ENCODE measurements at regions not wholly inside any gene's neighbourhood (a gene's known extent, or its start where the extent isn't known, plus 50 kb on each side); places are given as distances from the start of the nearest gene placed in this dataset.

DNA sequence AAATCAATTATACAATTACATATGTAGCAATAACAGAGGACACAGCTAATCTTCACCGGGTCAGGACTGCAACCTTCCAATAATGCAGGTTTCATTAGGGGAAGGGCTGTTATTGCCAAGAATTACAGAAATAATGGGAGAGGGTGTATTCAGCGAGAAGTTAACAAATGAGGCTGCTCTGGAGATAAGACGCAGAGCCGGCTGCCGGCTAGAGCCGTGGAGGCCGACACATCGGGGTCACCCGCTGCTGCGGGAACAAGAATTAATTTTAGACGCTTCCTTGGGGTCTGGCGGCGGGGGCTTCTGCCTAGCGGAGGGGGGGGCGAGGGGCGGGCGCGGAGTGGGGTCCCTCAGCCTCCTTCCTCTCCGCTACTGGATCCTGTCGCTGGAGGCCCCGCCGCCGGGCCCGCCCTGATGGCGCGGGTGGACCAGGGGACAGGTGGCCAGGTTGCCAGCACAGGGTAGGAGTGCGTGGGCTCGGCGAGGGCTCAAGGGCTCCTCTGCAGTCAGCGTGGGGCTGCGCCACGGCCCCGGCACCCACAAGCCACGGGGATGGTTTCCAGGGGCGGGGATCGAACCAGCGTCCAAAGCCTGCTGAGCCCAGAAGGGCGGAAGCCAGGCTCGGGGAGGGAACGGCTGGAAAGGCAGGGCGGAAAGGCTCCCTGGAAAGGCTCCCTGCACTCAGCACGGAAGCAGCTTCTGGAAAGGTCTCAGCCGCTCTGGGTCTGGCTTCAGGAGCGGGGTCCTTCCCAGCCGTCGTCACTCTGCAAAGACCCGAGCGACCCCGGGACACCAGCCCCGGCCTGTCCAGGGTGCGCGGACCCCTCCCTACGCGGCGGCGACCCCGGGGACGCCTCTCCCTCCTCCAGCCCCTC lies 113.8 kb upstream of the NKX1-1 start:
- H3K27me3 ChIP-seq (replicated peaks; ENCODE audit: insufficient read depth, low read depth, low read length, poor library complexity) = peaks cover 47% of the 10 kb centered on the region
- BruUV-seq (replicated peaks) = no TSS peak
- no peaks in the 10 kb centered on the region for H3K9me3 ChIP-seq (ENCODE audit: low read depth, low read length, poor library complexity, severe bottlenecking)
- H3K4me1 ChIP-seq (ENCODE audit: insufficient read depth, low read length, poor library complexity, severe bottlenecking) = peaks cover 7% of the 10 kb centered on the region
- TF ChIP-seq EZH2 (IDR thresholded peaks at IDR 0.05; ENCODE audit: borderline replicate concordance, low read depth, low read length, poor library complexity, severe bottlenecking) = no peak
- TF ChIP-seq, protein P1, sequence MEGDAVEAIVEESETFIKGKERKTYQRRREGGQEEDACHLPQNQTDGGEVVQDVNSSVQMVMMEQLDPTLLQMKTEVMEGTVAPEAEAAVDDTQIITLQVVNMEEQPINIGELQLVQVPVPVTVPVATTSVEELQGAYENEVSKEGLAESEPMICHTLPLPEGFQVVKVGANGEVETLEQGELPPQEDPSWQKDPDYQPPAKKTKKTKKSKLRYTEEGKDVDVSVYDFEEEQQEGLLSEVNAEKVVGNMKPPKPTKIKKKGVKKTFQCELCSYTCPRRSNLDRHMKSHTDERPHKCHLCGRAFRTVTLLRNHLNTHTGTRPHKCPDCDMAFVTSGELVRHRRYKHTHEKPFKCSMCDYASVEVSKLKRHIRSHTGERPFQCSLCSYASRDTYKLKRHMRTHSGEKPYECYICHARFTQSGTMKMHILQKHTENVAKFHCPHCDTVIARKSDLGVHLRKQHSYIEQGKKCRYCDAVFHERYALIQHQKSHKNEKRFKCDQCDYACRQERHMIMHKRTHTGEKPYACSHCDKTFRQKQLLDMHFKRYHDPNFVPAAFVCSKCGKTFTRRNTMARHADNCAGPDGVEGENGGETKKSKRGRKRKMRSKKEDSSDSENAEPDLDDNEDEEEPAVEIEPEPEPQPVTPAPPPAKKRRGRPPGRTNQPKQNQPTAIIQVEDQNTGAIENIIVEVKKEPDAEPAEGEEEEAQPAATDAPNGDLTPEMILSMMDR (conservative IDR thresholded peaks at IDR 0.05; ENCODE audit: low read depth, low read length) = no peak
- H3K27ac ChIP-seq (ENCODE audit: low read depth, low read length, poor library complexity, severe bottlenecking) = no peak overlapping the region
- H3K4me3 ChIP-seq (ENCODE audit: low read depth, low read length, poor library complexity, severe bottlenecking) = no peak overlapping the region
- POLR2A ChIA-PET (ENCODE audit: low non-redundant PET) = interaction anchor here (0.7 kb wide), 1 partner anchor 8 kb away, joined by 3 read pairs; no protein-coding TSS in a partner anchor
- H3K36me3 ChIP-seq (ENCODE audit: insufficient read depth, low read length, poor library complexity, severe bottlenecking) = no peaks in the 10 kb centered on the region
- intact Hi-C loops (cut with micrococcal nuclease; ENCODE audit: unreplicated experiment) = no loop called here
- CTCF ChIA-PET = no interaction called here
- no peak for DNase-seq (ENCODE audit: low spot score)

DNA sequence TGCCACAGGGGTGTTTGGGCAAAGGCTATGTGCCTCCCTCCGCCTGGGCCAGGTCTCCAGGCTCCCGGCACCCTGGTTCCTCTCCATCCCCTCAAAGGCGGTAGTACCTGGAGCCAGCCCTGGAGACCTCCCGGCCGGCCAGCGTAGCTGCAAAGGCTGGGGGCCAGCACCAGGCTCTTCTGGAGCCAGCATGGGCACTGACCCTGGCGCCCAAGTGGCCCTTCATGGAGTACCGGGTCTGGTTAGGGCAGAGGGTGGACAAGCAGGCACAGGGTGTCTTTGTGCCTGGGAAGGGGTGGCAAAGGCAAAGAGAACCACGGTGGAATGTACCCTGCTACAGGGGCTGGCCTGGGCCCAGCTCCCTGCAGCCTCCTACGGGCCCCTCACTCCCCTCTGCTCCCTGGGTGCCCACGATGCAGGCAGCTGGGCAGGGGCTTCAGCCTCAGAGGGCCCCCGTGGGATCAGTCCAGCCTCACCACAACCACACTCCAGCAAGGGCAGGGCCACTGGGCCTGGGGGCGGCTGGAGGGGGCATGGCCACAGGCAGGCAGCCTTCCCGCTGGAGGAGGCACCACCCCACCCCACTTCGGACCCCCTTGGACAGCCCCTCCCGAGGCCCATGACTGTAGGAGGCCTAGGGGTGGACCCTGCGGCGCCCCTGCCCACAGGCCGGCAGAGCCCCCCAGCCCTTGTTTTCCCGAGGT lies 112.9 kb upstream of the NKX1-1 start:
- no peak for DNase-seq (ENCODE audit: low spot score)
- Histone ChIP-seq H3K27ac (ENCODE audit: low read depth, low read length, poor library complexity, severe bottlenecking) (no peak overlapping the region), H3K4me3 (ENCODE audit: low read depth, low read length, poor library complexity, severe bottlenecking) (no peak overlapping the region), H3K27me3 (replicated peaks; ENCODE audit: insufficient read depth, low read depth, low read length, poor library complexity) (peaks cover 38% of the 10 kb centered on the region), H3K9me3 (ENCODE audit: low read depth, low read length, poor library complexity, severe bottlenecking) (no peaks in the 10 kb centered on the region), H3K36me3 (ENCODE audit: insufficient read depth, low read length, poor library complexity, severe bottlenecking) (no peaks in the 10 kb centered on the region), H3K4me1 (ENCODE audit: insufficient read depth, low read length, poor library complexity, severe bottlenecking) (peaks cover 7% of the 10 kb centered on the region)
- no peak for TF ChIP-seq EZH2 (IDR thresholded peaks at IDR 0.05; ENCODE audit: borderline replicate concordance, low read depth, low read length, poor library complexity, severe bottlenecking)
- TF ChIP-seq, protein P1 (conservative IDR thresholded peaks at IDR 0.05; ENCODE audit: low read depth, low read length) = no peak
- BruUV-seq (replicated peaks) = no TSS peak
- intact Hi-C loops (cut with micrococcal nuclease; ENCODE audit: unreplicated experiment) = no loop called here
- ChIA-PET CTCF (no interaction called here), POLR2A (ENCODE audit: low non-redundant PET) (interaction anchor here (0.7 kb wide), 1 partner anchor 9 kb away, joined by 3 read pairs; no protein-coding TSS in a partner anchor)

DNA sequence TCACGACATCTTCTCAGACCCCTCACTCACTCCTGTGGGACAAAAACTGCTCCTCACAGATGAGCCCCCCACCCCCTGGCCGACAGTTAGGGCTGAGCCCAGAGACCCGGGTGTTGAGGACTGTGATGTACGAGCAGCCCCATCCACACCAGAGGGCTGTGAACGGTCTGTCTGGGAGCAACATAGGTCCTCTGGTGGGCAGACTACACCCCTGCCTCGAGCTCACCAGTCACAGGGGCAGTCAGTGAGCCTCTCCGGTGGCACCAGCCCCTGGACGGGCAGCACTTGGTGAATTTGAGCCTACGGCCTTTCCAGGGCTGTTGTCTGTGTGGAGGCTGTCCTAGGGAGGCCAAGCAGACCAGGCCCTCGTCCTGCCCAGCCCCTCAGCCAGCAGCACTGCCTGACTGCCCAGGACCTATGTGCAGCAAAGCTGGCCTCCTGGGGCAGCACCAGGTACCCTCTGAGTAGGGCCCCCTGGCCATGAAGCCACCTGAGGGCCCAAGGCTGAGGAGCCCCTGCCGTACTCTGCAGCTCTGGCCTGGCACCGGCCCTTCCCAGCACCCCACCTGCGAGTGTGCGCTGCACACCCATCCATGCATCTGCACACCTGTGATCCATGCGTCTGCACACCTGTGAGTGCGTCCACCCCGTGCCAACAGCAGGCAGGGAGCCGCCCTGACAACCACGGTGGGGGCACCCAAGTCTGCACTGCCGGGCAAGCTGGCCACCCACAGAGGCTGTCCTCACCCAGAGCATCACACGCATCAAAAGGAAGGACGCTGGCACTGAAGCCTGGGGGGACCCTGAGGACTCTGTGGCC lies 111.6 kb upstream of the NKX1-1 start:
- ChIA-PET CTCF (no interaction called here), POLR2A (ENCODE audit: low non-redundant PET) (no interaction called here)
- H3K4me1 ChIP-seq (ENCODE audit: insufficient read depth, low read length, poor library complexity, severe bottlenecking) = peaks cover 7% of the 10 kb centered on the region
- no peaks in the 10 kb centered on the region for H3K36me3 ChIP-seq (ENCODE audit: insufficient read depth, low read length, poor library complexity, severe bottlenecking)
- peaks cover 25% of the 10 kb centered on the region for H3K27me3 ChIP-seq (replicated peaks; ENCODE audit: insufficient read depth, low read depth, low read length, poor library complexity)
- intact Hi-C loops (cut with micrococcal nuclease; ENCODE audit: unreplicated experiment) = no loop called here
- H3K9me3 ChIP-seq (ENCODE audit: low read depth, low read length, poor library complexity, severe bottlenecking) = no peaks in the 10 kb centered on the region
- no peak for DNase-seq (ENCODE audit: low spot score)
- no peak for TF ChIP-seq EZH2 (IDR thresholded peaks at IDR 0.05; ENCODE audit: borderline replicate concordance, low read depth, low read length, poor library complexity, severe bottlenecking)
- TF ChIP-seq, protein P1 (conservative IDR thresholded peaks at IDR 0.05; ENCODE audit: low read depth, low read length) = no peak
- no TSS peak for BruUV-seq (replicated peaks)
- H3K27ac ChIP-seq (ENCODE audit: low read depth, low read length, poor library complexity, severe bottlenecking) = no peak overlapping the region
- H3K4me3 ChIP-seq (ENCODE audit: low read depth, low read length, poor library complexity, severe bottlenecking) = no peak overlapping the region

All from A673 (cell line).